Right atrium auricular region (tissue), 2 donors: ENCODE measurements at regions not wholly inside any gene's neighbourhood (a gene's known extent, or its start where the extent isn't known, plus 50 kb on each side); places are given as distances from the start of the nearest gene placed in this dataset.

Experiments
- DNase-seq: peaks from one replicate; pipeline ENCODE4 v3.0.0-alpha.2; 2019; ENCODE audit warnings: low spot score
- H3K27ac ChIP-seq, 2 donors: fragments of 200-600 bp; sonication (generic); 1 replicate in 1 of 2; 2 replicates in 1 of 2; pipeline ENCODE4 v1.5.1; 2016 to 2019
- H3K27me3 ChIP-seq, 2 donors: fragments of 200-600 bp; sonication (generic); one replicate each; pipeline versions ENCODE4 v1.5.1 to v1.6.0; 2017 to 2019
- H3K36me3 ChIP-seq: fragments of 200-600 bp; sonication (generic); one replicate; pipeline ENCODE4 v1.5.1; 2016
- H3K4me1 ChIP-seq, 2 donors: fragments of 200-600 bp; sonication (generic); one replicate each; pipeline versions ENCODE4 v1.5.1 to v1.6.0; 2017 to 2019
- H3K4me3 ChIP-seq, 2 donors: fragments of 200-600 bp; sonication (generic); 1 replicate in 1 of 2; 2 replicates in 1 of 2; pipeline ENCODE4 v1.5.1; 2017 to 2019; ENCODE audit warnings: mild to moderate bottlenecking in 1 of 2, moderate library complexity in 1 of 2
- H3K9me3 ChIP-seq, 2 donors: fragments of 200-600 bp; sonication (generic); one replicate each; pipeline ENCODE4 v1.5.1; 2019
- TF ChIP-seq, protein P1 (sequence below), 2 donors: fragments of 200-600 bp; sonication (generic); IDR thresholded peaks; one replicate each; pipeline ENCODE4 v1.5.1; 2019; ENCODE audit warnings: antibody characterized with exemption in 2 of 2

DNA sequence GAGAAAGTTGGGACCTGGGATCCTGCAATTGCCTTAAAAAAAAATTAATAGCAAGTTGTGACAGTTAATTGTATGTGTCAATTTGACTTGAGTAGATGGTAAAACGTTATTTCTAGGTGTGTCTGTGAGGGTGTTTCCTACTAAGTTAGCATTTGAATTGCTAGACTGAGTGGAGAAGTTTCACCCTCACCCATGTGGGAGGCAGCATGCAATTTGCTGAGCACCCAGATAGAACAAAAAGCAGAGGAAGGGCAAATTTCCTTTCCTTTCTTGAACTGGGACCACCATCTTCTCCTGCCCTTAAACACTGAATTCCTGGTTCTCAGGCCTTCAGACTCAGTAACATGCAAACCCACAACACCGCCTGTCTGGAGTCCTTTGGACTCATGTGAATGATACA, 455.7 kb downstream of the GALR1 start:
- Histone ChIP-seq H3K4me3 (no peak overlapping the region), H3K36me3 (no peaks in the 10 kb centered on the region), H3K27me3 (no peaks in the 10 kb centered on the region), H3K27ac (no peak overlapping the region), H3K4me1 (no peaks in the 10 kb centered on the region), H3K9me3 (no peaks in the 10 kb centered on the region)
- TF ChIP-seq, protein P1, sequence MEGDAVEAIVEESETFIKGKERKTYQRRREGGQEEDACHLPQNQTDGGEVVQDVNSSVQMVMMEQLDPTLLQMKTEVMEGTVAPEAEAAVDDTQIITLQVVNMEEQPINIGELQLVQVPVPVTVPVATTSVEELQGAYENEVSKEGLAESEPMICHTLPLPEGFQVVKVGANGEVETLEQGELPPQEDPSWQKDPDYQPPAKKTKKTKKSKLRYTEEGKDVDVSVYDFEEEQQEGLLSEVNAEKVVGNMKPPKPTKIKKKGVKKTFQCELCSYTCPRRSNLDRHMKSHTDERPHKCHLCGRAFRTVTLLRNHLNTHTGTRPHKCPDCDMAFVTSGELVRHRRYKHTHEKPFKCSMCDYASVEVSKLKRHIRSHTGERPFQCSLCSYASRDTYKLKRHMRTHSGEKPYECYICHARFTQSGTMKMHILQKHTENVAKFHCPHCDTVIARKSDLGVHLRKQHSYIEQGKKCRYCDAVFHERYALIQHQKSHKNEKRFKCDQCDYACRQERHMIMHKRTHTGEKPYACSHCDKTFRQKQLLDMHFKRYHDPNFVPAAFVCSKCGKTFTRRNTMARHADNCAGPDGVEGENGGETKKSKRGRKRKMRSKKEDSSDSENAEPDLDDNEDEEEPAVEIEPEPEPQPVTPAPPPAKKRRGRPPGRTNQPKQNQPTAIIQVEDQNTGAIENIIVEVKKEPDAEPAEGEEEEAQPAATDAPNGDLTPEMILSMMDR (IDR thresholded peaks at IDR 0.05) = no peak
- no peak for DNase-seq

DNA sequence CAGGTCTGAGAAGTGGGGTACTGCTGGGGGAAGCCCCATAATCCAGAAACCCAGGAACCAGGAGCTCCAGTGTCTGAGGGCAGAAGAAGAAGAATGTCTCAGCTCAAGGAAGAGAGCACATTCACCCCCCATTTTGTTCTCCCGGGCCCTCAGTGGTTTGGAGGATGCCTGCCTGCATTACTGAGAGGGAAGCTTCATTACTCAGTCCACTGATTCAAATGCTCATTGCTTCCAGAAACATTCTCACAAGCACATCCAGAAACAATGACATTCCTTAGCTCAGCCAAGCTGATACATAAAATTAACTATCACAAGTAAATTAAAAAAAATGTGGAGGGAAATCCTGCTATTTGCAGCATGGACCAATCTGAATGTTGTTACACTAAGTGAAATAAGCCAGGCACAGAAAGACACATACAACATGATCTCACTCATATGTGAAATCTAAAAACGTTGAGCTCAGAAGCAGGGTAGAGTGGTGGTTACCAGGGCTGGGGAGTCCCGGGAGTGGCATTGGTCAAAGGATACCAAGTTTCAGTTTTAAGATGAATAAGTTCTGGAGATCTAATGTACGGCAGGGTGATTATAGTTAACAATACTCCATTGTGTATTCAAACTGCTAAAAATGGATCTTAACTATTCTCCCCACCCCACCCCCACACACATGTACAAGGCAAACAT, 459.3 kb downstream of the GALR1 start:
- H3K27me3 ChIP-seq = no peaks in the 10 kb centered on the region
- H3K27ac ChIP-seq = no peak overlapping the region
- no peaks in the 10 kb centered on the region for H3K36me3 ChIP-seq
- H3K4me1 ChIP-seq = no peaks in the 10 kb centered on the region
- TF ChIP-seq, protein P1 (IDR thresholded peaks at IDR 0.05) = no peak
- no peak for DNase-seq
- no peak overlapping the region for H3K4me3 ChIP-seq
- H3K9me3 ChIP-seq = no peaks in the 10 kb centered on the region

DNA sequence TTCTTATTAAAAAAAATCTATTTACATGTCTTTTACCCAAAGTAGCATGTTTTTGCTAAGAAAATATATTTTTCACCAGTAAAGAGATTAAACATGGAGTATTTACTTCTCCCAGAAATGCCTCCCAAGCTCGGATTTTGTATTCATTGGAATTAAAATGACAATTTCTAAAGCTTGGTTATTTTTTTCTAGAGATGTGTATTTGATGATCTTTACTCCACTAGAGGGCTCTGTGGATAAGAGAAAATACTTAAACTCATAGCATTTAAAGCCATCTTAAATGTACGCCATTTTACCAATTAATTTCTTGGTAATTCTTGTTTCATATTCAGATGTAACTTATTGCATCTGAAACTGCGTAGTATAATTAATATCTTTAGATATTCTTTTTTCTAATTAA, 461.4 kb downstream of the GALR1 start:
- Histone ChIP-seq H3K36me3 (no peaks in the 10 kb centered on the region), H3K27me3 (no peaks in the 10 kb centered on the region), H3K4me3 (no peak overlapping the region), H3K9me3 (no peaks in the 10 kb centered on the region), H3K27ac (no peak overlapping the region), H3K4me1 (no peaks in the 10 kb centered on the region)
- TF ChIP-seq, protein P1 (IDR thresholded peaks at IDR 0.05) = no peak
- DNase-seq = no peak

DNA sequence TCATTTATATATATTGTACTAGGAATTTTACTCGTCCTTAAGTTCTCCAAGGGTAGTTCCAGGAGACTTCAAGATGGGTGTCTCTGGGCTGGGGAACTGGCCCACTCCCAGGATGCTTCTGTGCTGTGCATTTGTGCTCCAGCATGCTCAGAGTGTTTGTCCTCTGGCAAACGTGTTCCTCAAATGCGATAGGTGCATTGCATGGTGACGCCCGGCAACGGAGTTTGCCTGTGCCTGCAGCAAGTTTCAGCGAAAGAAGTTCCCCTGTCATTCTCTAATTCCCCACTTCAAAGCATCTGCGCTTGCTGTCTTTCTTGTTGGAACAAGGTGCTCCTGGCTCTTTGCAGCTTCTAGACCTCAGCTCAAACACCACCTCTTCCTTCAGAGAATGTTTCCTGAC, 465.1 kb downstream of the GALR1 start:
- H3K9me3 ChIP-seq = no peaks in the 10 kb centered on the region
- TF ChIP-seq, protein P1 (IDR thresholded peaks at IDR 0.05) = no peak
- no peaks in the 10 kb centered on the region for H3K4me1 ChIP-seq
- DNase-seq = no peak
- H3K27me3 ChIP-seq = no peaks in the 10 kb centered on the region
- no peaks in the 10 kb centered on the region for H3K36me3 ChIP-seq
- no peak overlapping the region for H3K4me3 ChIP-seq
- H3K27ac ChIP-seq = no peak overlapping the region

DNA sequence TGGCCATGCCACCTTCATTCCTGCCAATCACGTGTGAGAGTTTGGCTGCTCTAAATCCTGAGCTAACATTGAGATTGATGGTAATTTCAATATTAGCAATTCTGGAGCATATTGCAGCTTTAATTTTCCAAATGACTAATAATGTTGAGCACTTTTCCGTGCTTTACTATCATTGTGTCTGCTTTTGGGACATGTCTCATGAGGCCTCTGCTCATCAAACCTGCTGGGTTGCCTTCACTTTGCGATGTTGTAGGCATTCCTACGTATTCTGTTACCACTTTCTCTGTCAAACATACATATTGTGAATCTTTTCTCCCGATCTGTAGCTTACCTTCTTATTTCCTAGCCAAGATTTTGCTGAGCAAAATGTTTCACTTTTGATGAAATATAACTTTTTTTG, 466.6 kb downstream of the GALR1 start:
- H3K9me3 ChIP-seq = no peaks in the 10 kb centered on the region
- no peaks in the 10 kb centered on the region for H3K4me1 ChIP-seq
- TF ChIP-seq, protein P1 (IDR thresholded peaks at IDR 0.05) = no peak
- H3K27ac ChIP-seq = no peak overlapping the region
- H3K4me3 ChIP-seq = no peak overlapping the region
- no peak for DNase-seq
- H3K27me3 ChIP-seq = no peaks in the 10 kb centered on the region
- H3K36me3 ChIP-seq = no peaks in the 10 kb centered on the region

DNA sequence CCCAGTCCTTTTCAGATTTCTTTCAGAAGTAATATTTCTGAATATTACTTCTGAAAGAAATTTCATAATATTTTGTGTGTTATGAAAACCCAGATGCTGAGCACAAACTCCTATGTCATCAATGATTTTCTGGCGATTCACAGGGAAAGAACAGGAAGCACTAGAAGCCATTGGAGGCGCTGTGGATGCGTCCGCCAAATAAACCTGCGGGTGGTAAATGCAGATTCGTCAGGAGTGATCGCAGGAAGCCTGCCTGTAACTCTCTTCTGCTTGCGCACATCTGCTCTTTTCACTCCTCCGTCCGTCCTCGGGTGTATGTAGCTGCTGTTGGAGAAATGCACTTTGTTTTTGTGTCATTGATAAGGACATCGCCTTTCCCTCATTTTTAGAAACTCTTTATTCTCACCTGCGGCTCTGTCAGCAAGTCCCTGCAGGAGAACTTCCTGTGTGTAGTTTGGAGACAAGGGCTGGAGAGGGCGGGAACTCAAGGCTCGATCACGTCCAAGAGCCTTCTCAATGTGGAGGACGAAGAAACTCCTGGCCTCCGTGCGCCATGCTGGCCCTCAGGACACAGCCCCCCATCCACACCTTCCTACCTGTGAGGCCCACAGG, 483.8 kb downstream of the GALR1 start:
- no peak overlapping the region for H3K27ac ChIP-seq
- no peaks in the 10 kb centered on the region for H3K4me1 ChIP-seq
- TF ChIP-seq, protein P1 (IDR thresholded peaks at IDR 0.05) = no peak

More for the DNA sequence above, 483.8 kb downstream of the GALR1 start:
- no peaks in the 10 kb centered on the region for H3K27me3 ChIP-seq
- DNase-seq = no peak
- no peaks in the 10 kb centered on the region for H3K9me3 ChIP-seq
- H3K36me3 ChIP-seq = no peaks in the 10 kb centered on the region
- H3K4me3 ChIP-seq = no peak overlapping the region
